NCI-H345 treated with DMSO at 0.1 percent for 48 hours (cell line): ENCODE measurements at regions not wholly inside any gene's neighbourhood (a gene's known extent, or its start where the extent isn't known, plus 50 kb on each side); places are given as distances from the start of the nearest gene placed in this dataset.

Experiments used
- DNase-seq: peaks from one replicate; lab custom pipeline; 2025; ENCODE audit not compliant: unreplicated experiment; lab: John Stamatoyannopoulos, UW

DNA sequence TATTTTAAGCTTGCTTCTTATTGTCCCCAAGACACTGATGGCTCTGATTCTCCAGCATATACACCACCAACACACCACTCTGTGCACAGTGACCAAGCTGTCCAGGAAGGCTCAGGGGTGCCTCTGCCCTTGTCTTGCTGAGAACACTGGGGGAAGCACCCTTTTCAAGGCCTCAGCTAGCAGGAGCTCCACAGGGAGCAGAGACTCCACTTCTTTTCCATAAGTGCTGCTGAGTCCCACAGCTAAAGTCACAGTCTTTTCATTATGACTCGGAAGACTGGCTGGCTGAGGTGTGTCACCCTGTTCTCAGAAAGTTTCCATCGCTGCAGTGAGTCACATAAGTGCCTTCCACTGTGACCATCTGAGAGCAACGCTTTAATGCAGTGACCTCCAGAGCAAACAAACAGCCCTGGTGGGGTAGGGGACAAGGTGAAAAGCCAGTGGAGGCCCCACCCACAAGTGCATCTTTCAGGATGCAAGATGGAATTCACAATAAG lies 226.9 kb upstream of the CHRNA7 start:
- DNase-seq, result no peak

DNA sequence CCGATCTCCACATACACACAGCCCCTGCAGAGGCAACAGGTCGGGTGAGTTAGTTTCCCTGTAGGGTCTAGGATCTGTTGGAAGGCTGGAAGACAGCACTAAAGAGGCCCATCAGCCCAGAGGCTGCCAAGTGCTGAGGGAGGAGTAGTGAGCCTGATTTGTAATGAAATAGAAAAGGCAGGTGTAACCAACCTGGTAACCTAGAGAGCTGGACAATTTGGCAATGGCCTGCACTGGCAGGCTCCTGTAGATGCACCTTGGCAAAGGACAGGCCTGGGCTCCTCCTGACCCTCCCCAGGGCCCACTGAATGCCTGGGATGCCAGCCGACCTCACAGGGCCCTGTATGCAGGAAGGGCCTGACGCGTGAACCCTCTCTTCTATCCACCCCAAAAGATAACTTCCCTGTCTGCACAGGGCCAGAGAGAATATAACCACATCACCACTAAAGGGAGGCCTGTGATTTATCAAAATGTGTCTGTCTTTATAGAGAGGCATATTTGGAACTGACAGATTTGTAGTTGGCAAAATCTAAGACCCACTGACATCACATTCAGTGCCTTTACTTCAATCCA lies 225.1 kb upstream of the CHRNA7 start:
- no peak for DNase-seq

DNA sequence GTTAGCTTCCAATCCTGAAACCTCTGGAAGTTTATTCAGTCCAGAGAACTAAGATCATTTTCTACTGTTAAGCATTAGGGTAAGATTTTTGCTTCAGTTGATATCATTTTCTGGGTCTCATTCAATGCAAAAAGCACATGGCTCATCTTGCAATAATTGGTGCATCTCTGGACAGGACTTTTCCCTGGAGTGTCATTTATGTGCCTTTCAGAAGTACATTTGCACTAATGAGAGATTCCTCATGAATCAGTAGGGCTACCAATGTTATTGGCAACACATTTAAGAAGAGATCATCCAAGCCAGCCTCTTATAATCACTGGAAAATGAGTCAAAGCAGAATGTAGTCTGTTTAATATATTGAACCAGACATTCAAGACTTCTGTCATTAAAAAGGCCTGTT lies 224.2 kb upstream of the CHRNA7 start:
- no peak for DNase-seq

DNA sequence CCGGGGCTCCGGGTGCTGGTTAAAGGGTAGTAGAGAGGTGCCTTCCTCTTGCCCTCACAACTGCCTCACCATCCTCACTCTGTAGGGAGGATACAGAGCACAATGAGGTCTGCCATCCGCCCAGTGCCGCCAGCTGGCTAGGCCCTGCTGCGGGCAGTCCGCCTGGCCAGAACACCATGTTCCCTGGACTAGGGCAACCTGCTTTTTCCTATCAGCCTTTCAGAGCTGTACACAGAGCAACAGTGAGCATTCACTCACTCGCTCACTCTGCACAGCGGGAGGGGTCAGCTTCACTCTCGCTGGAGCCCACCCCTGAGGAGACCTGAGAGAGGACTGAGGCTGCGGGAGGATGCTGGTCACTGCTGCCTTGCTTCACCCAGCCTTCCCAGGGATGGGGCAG lies 218.7 kb upstream of the CHRNA7 start:
- DNase-seq, result no peak

DNA sequence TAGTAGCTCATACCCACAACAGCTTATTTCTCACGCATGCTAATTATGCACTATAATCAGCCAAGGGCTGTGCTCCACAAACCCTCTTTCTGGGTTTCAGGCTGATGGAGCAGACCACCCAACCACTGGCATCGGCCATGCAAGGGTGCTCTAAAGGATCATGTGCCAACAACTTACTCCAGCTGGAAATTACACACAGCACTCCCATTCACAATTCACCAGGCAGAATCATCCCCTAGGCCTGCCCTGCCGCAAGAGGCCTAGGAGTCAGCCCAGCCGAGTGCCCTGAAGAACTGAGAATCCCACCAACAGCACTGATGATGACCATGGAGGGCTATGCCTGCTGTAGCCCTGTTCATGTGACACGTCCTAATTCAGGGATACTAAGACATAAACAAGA lies 216.2 kb upstream of the CHRNA7 start:
- no peak for DNase-seq

DNA sequence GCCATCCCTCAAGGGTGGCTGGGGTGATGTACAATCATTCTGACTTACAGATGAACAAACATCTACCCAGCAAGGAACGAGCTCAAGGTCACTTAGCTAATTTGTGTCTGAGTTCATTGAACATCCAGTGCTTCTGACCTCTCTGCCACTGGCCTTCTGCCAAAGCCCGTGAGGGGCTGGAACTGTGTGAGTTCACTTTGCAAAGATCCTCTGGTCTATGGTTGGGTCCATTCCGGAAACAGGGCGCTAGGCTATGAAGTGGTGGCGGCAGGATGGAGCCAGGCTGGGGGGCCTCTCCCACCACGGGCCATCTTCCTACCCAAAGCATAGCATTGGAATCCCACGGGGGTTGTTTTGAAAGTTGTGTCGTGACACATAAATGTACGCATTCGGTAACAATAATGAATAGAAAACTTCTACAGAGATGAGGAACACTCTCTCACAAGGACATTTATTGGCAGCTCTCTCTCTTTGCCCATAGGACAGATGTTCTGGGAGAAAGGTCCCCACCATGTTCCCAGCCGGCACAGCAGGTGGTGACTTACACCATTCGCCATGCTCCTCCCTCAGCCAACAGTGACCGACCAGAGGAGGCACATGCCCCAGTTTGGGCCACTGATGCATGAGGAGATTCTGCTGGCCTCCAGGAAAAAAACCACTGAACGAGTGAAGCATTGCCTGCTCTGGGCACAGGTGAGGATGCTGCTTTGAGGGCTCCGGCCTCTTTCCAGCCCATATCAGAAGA lies 214.7 kb upstream of the CHRNA7 start:
- DNase-seq, result no peak

DNA sequence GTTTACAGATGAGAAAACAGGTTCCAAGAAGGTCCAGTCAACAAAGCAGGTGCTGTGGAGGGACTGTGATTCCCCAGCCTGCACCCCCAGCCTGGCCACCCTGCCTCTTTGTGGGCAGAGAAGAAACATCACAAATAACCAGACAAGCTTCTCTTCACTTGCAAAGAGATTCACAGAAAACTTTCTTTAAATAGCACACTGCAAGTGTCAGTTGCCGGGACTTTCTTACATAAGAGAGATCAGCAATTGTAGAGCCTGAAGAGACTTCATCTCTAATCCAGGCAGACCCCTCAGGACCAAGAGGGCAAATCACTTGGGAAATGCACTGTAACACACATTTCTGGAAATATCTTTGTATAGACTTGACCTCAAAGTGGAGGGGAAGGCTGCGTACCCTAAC lies 207.9 kb upstream of the CHRNA7 start:
- no peak for DNase-seq

DNA sequence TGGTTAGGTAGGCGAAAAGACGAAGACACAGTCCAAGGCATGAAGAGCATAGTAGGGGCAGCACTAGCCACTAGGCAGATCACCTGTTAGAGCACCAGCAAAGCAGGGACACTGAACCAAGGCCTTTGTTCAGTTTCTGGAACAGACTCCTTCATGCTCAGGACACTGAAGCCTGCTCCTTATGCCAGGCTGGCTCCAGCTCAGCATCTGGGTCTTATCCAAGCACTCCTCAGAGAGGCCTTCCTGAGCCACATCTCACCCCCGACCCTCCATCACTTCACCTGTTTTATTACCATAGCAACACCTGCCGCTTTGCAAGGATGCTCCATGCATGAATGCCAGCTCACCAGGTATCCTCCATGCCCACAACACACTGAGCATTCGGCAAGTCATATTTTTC lies 206.3 kb upstream of the CHRNA7 start:
- DNase-seq, result peak; percentile 56

DNA sequence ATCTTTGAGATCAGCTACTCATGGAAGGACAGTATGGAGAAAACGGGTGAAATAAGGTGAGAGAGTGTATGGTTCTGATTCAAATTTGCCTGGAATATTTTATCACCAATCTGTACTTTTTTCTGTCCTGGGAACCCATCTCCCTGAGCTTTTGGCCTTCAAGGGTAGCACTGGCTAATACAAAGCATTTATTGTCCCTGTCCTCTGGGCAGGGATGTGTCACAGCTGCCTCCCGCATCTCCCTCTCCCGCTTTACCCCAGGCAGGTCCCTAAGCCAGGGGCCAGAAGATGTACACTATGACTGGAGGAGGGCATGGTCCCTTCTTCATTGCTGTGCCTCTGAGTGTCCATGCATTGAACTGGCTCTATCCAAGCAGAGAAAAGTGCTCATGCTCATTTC lies 201.7 kb upstream of the CHRNA7 start:
- no peak for DNase-seq

DNA sequence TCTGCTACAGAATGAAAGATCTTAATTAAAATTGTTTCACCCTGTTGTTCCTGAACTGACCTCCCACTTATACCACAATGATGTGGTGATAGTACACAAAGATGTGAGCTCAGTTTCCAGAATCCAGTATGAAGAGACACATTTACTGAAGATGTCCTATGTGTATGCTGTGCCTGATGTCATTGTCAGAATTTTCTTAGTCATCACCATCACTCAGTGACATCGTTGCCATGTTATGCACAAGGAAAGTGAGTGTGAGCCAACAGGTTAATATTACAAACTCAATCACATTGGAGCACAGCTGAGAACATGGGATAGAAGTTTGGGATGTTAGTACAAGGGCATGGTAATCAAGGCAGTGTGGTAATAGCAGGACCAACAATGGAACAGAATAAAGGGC lies 199.7 kb upstream of the CHRNA7 start:
- DNase-seq, result no peak

DNA sequence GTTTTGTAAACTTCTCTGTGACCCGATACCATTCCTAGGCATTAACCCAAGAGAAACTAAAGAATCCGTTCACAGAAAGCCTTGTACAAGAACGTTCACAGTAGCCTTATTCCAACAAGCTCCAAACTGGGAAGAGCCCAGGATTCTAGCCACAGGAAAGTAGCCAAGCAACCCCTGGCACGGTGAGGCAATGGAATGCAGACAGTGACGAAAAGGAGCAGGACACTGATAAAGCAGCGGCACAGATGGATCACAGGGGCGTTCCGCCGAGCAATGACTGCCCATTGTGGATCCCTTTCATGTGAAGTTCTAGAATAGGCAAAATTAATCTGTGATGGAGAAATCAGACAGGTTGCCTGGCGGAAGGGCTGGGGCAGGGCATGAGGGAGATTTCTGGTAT lies 198.7 kb upstream of the CHRNA7 start:
- no peak for DNase-seq

DNA sequence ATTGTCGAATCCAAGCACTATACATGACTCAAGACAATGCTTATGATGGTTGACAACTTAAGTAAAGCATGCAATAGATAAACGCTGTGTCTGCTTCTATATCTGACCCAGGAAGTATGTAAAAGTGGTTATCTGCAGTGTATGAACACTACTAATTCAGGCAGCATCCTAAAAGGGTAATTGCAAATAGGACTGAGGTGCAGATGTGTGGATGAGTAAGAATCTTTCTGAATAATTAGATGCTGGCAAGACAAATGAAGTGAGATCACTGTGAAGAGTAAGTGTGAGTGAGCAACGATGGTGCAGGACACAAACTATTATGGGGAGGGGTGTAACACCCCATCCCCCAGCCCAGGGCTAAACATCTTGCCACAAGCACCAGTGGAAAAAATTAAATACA lies 195.7 kb upstream of the CHRNA7 start:
- no peak for DNase-seq

DNA sequence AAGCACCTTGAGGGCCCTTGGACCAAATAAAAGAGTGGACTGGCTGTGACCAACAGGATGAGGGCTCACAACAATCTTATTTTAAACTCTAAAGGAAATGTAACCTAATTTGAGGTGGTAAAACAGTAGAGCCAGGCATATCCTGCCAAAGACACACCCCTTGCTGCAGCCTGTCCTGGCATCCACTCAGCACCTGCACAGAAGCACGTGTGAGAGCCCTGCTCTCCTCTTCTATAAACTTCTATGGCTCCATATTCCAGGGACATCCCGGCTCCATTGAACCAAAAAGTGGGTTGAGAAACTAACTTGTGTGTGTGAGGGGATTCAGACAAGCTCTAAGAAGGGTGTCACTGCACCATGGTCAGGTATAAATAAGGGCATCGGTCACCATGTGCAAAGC lies 190.9 kb upstream of the CHRNA7 start:
- DNase-seq, result no peak

DNA sequence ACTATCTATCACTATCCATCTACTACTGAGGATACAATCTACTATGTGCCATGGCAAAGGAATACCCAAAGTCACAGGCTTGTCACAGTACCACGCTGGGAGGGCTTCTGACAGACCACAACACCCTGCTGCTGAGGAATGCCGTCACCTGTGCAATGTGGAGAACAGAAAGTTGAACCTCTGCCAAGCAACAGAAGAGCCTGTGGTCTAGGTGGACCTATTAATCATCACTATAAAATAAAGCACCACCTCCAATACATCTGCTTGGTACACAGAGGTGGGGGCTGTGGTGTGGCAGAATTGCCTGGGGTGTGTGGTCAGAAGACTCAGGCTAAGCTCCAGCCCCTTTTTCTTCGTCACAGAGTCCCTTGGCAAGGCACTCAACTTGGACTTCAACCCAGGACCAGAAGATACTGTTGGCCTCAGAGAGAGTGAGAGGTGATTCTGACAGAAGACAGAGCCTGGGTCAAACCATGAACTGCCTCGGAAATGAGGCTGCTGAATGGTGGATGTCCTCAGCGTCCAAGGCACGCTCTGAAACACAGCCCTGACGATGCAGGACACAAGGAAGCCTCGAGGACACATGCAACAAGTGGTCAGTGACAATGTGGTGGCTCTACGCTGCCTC lies 189.4 kb upstream of the CHRNA7 start:
- no peak for DNase-seq

DNA sequence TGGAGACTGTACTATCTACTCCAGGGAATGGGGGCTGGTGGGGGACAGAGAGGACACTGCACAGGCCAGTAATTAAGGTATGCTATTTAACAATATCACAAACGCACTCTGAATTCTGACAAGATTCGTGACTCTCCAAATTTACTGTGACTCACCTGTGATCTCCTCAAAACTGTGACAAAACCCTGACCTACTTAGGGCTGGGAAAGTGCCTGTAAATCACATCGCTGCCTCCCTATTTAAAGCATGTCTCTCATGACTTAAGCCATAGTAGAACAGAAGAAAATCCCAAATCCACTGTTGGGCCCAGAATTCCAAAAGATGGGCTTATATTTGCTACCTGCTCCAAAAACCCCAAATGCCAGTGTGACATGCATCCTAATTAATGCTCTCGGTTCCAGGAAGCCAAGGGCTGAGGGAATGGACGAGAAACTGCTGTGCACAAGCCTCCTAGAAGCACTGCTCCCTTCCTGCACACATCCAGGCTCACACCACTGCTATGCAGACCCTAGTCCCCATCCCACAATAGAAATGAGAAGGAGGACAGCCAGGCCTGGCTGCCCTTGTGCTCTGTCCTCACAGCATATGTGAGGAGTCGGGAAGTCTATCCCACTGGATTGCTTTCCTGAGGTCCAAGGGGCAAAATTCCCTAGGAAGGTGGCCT lies 187.7 kb upstream of the CHRNA7 start:
- no peak for DNase-seq

DNA sequence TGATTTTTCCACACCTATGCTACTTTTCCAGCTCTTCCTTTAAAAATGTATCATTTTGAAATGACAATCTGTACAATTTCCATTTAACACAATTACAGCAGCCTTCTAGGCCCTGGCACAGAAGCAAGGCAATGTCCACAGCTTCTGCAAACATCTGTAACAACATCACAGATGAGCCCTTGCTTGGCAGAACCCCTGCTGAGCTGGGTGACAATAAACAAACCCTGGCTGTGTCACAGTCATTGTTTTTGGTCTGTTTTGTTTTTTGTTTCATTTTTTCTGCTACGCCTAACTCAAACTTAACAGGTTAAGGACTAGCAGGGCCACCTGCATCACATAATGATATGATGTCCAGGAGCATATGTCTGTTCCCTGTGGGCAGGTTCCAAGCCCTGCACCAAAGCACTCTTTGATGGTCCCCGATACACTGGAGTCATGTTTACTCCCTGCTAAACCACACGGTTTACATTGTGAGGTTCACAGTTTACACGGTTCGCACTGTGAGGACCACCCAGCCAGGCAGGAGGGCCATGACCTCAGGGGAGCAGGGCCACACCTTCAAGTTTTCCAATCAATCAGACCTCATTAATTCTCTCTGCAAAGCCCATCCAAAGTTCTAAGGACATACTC lies 186.8 kb upstream of the CHRNA7 start:
- DNase-seq, result peak; percentile 11

DNA sequence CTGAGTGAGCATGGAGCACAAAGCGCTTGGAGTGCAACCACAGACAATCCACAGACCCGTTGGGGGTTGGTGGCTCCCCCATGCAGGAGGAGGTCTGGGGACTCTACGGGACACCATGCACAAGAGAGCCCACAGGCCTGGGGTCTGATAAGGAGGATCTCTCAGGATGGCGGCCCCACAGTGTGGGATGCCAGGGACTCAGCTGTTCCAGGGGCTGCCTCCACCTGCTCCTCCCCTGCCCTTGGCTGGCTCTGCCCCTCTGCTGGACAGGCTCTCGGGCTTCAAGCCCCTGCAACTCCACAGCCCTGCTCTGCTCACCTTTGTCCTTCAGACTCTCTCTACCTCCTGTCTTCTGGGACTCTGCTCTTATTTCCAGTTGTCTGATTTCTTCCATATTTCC lies 184.5 kb upstream of the CHRNA7 start:
- no peak for DNase-seq

DNA sequence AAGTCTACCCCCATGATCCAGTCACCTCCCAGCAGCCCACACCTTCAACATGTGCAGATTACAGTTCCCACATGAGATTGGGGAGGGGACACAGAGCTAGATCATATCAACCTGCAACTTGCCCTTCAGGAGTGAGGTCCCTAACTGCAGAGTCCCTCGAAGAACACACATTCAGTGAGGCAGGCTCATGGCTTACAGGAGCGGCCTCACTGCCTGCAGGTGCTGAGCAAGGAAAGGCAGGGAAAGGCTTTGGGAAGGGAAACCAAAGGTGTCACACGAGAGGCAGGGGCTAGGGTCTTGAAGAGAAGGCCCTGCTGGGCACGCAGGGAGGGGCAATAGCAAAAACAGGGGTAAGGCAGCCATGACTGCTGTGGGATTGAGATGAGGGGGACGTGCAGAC lies 182.4 kb upstream of the CHRNA7 start:
- DNase-seq, result no peak

DNA sequence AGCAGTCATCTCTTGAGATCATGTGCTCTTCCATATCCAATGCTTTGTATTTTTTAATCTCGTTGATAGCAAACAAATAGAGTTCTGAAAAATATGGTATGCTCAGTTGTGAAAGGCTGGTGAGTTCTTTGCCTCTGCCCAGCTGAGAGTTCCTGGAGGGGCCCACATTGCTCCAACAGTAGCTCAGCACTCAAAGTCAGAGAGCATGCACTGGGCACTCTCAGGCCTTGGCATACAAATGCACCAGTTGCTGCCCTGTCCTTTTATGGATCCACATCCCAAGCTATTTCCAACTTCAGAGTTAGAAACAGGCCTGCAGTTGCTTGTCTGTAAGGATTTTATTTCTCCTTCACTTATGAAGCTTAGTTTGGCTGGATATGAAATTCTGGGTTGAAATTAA lies 181.7 kb upstream of the CHRNA7 start:
- no peak for DNase-seq

DNA sequence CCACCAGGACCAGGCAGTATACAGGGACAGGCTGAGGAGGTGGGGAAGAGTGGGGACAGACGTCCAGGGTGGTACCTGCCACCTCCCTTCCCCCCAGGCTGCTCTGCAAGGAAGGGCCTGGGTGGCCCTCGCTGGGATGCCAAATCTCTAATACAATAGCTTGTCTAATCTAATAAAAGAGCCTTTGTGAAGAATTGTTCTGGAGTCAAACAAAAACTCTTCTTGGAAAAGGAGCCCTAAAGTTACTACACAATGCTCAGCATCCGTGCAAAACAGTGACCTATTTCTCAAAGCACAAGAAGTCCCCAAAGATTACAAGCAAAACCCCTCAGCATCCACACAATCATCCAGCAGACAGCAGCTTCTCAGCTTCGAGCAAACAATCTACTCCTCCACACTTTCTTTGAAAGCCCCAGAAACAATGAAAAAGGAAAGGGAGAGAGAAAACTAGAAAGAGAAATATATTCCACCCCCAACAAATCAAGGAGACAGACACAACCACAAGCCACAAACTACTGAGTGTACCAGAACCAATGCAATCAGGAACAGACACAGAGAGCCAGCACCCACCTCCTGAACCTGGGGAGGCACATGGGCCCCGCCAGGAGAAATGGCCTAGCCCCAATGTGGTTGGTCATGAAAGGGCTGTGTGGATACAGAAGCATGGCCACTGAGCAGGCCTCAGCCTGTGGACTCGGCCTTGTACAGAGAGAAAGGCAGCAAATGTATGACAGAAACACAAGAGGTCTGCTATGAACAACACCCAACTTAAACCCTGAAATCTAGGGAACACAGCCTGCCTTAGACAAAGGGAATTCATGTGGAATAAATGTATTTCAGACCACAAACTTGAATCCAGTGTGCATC lies 177.1 kb upstream of the CHRNA7 start:
- no peak for DNase-seq

DNA sequence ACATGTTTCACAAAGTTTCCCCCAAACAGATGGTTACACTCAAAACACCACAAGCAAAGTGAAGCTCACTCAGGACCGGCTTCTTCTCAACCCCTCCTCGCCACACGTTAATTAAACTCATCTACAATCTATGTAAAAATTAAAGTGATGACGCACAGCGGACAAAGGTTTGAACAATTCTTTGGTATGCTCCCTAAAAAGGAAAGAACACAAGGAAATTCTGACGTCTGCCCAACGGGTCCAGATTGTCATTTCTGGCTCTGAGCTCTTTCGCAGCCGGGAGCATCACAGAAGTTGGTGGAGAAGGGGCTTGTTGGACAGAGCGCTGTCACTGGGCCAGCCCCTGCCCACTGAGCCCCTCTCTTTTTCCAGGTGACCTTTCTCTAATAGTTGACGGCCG lies 173.7 kb upstream of the CHRNA7 start:
- no peak for DNase-seq
